ENCODE measurements at regions not wholly inside any gene's neighbourhood (a gene's known extent, or its start where the extent isn't known, plus 50 kb on each side); places are given as distances from the start of the nearest gene placed in this dataset.

DNA sequence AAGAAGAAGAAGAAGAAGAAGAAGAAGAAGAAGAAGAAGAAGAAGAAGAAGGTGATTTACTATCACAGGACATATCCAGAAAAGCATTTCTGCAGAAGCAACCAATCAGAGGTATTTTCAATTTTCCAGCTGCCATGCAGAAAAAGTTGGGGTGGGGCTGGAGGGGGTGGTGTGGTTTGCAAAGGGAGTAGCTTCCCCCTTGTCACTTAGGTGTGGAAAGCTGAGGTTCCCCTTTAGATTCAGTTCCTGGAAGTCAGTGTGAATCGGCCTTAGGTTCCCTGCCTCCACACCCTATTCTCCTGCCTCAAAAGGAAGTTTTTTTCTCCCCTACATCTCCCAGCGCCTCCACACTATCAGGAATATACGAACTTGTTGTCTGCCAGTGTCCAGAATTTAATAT, 276.7 kb upstream of the ARRDC4 start (continued):
- no peak for TF ChIP-seq PRDM1 (tag by site-specific recombination; IDR thresholded peaks at IDR 0.05)
- TF ChIP-seq, protein P1, sequence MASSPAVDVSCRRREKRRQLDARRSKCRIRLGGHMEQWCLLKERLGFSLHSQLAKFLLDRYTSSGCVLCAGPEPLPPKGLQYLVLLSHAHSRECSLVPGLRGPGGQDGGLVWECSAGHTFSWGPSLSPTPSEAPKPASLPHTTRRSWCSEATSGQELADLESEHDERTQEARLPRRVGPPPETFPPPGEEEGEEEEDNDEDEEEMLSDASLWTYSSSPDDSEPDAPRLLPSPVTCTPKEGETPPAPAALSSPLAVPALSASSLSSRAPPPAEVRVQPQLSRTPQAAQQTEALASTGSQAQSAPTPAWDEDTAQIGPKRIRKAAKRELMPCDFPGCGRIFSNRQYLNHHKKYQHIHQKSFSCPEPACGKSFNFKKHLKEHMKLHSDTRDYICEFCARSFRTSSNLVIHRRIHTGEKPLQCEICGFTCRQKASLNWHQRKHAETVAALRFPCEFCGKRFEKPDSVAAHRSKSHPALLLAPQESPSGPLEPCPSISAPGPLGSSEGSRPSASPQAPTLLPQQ (tag by site-specific recombination; IDR thresholded peaks at IDR 0.05): no peak
- no peak for TF ChIP-seq ZNF623 (tag by site-specific recombination; IDR thresholded peaks at IDR 0.05)
- TF ChIP-seq ZFP3 (tag by site-specific recombination; IDR thresholded peaks at IDR 0.05; ENCODE audit: low read depth): no peak
- no peak for TF ChIP-seq ZBTB21 (tag by site-specific recombination; IDR thresholded peaks at IDR 0.05)

DNA sequence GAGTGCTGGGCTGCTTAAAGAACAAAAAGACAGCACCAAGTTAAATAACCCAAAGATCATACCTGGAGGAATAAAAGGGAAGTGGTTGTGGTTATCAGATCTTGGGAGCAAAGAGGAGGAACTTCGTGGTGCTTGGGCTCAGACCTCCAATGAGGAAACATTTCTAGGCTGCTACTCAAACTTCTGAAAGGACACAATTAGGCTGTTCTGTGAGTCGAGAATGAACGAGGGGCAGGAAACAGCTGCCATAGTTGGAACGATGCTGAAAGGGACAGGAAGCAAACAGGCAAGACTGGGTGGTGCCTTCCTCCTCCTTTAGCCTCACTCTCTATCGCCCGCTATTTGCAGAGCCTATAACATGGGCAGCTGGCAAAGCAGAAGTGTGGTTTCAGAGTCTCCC, 276.3 kb upstream of the ARRDC4 start:
- ChIA-PET POLR2A (no interaction called here), CTCF (interaction anchor here (0.6 to 0.7 kb wide), 2 partner anchors 97 to 230 kb away, joined by 3 read pairs; no protein-coding TSS in a partner anchor)
- TF ChIP-seq ZNF548 (tag by site-specific recombination; IDR thresholded peaks at IDR 0.05): no peak
- TF ChIP-seq, protein P2, sequence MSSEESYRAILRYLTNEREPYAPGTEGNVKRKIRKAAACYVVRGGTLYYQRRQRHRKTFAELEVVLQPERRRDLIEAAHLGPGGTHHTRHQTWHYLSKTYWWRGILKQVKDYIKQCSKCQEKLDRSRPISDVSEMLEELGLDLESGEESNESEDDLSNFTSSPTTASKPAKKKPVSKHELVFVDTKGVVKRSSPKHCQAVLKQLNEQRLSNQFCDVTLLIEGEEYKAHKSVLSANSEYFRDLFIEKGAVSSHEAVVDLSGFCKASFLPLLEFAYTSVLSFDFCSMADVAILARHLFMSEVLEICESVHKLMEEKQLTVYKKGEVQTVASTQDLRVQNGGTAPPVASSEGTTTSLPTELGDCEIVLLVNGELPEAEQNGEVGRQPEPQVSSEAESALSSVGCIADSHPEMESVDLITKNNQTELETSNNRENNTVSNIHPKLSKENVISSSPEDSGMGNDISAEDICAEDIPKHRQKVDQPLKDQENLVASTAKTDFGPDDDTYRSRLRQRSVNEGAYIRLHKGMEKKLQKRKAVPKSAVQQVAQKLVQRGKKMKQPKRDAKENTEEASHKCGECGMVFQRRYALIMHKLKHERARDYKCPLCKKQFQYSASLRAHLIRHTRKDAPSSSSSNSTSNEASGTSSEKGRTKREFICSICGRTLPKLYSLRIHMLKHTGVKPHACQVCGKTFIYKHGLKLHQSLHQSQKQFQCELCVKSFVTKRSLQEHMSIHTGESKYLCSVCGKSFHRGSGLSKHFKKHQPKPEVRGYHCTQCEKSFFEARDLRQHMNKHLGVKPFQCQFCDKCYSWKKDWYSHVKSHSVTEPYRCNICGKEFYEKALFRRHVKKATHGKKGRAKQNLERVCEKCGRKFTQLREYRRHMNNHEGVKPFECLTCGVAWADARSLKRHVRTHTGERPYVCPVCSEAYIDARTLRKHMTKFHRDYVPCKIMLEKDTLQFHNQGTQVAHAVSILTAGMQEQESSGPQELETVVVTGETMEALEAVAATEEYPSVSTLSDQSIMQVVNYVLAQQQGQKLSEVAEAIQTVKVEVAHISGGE (tag by site-specific recombination; conservative IDR thresholded peaks at IDR 0.05; ENCODE audit: low read depth): no peak
- TF ChIP-seq KLF1 (tag by site-specific recombination; IDR thresholded peaks at IDR 0.05): no peak
- no peak for TF ChIP-seq SP7 (tag by site-specific recombination; IDR thresholded peaks at IDR 0.05)
- TF ChIP-seq, protein P3, sequence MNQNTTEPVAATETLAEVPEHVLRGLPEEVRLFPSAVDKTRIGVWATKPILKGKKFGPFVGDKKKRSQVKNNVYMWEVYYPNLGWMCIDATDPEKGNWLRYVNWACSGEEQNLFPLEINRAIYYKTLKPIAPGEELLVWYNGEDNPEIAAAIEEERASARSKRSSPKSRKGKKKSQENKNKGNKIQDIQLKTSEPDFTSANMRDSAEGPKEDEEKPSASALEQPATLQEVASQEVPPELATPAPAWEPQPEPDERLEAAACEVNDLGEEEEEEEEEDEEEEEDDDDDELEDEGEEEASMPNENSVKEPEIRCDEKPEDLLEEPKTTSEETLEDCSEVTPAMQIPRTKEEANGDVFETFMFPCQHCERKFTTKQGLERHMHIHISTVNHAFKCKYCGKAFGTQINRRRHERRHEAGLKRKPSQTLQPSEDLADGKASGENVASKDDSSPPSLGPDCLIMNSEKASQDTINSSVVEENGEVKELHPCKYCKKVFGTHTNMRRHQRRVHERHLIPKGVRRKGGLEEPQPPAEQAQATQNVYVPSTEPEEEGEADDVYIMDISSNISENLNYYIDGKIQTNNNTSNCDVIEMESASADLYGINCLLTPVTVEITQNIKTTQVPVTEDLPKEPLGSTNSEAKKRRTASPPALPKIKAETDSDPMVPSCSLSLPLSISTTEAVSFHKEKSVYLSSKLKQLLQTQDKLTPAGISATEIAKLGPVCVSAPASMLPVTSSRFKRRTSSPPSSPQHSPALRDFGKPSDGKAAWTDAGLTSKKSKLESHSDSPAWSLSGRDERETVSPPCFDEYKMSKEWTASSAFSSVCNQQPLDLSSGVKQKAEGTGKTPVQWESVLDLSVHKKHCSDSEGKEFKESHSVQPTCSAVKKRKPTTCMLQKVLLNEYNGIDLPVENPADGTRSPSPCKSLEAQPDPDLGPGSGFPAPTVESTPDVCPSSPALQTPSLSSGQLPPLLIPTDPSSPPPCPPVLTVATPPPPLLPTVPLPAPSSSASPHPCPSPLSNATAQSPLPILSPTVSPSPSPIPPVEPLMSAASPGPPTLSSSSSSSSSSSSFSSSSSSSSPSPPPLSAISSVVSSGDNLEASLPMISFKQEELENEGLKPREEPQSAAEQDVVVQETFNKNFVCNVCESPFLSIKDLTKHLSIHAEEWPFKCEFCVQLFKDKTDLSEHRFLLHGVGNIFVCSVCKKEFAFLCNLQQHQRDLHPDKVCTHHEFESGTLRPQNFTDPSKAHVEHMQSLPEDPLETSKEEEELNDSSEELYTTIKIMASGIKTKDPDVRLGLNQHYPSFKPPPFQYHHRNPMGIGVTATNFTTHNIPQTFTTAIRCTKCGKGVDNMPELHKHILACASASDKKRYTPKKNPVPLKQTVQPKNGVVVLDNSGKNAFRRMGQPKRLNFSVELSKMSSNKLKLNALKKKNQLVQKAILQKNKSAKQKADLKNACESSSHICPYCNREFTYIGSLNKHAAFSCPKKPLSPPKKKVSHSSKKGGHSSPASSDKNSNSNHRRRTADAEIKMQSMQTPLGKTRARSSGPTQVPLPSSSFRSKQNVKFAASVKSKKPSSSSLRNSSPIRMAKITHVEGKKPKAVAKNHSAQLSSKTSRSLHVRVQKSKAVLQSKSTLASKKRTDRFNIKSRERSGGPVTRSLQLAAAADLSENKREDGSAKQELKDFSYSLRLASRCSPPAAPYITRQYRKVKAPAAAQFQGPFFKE (tag by site-specific recombination; IDR thresholded peaks at IDR 0.05; ENCODE audit: borderline replicate concordance): no peak
- no peak for TF ChIP-seq EGR2 (tag by site-specific recombination; IDR thresholded peaks at IDR 0.05; ENCODE audit: low read depth)
- no peak for TF ChIP-seq ZNF146 (tag by site-specific recombination; IDR thresholded peaks at IDR 0.05)
- no peak for TF ChIP-seq ZNF184 (tag by site-specific recombination; IDR thresholded peaks at IDR 0.05)
- TF ChIP-seq, protein P4, sequence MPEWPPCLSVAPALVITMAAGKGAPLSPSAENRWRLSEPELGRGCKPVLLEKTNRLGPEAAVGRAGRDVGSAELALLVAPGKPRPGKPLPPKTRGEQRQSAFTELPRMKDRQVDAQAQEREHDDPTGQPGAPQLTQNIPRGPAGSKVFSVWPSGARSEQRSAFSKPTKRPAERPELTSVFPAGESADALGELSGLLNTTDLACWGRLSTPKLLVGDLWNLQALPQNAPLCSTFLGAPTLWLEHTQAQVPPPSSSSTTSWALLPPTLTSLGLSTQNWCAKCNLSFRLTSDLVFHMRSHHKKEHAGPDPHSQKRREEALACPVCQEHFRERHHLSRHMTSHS (tag by site-specific recombination; IDR thresholded peaks at IDR 0.05): no peak
- no peak for TF ChIP-seq ZNF555 (tag by site-specific recombination; conservative IDR thresholded peaks at IDR 0.05)
- no peak for TF ChIP-seq GLI4 (tag by site-specific recombination; IDR thresholded peaks at IDR 0.05)
- TF ChIP-seq PRDM1 (tag by site-specific recombination; IDR thresholded peaks at IDR 0.05): no peak
- no peak for TF ChIP-seq ZNF404 (tag by site-specific recombination; IDR thresholded peaks at IDR 0.05)
- TF ChIP-seq ZFP69B (tag by site-specific recombination; IDR thresholded peaks at IDR 0.05): no peak
- no peak overlapping the region for H3K4me3 ChIP-seq (ENCODE audit: low read depth, low read length)
- no peaks in the 10 kb centered on the region for H3K4me1 ChIP-seq (ENCODE audit: control insufficient read depth, insufficient read depth, low read length)
- H3K36me3 ChIP-seq (ENCODE audit: control insufficient read depth in 2 of 2, insufficient read depth in 1 of 2, low read length in 2 of 2): no peaks in the 10 kb centered on the region
- H3K9me3 ChIP-seq (ENCODE audit: control insufficient read depth, insufficient read depth, low read depth, low read length): no peaks in the 10 kb centered on the region
- H3K27ac ChIP-seq (ENCODE audit: extremely low read depth, low read depth, low read length): no peak overlapping the region

Data from HEK293 (cell line).